Glomerular visceral epithelial cell (primary cell): ENCODE measurements at regions not wholly inside any gene's neighbourhood (a gene's known extent, or its start where the extent isn't known, plus 50 kb on each side); places are given as distances from the start of the nearest gene placed in this dataset.

ENCODE experiments used
- DNase-seq: peaks from one replicate; pipeline ENCODE4 v3.0.0-alpha.2; 2016; ENCODE audit errors: extremely low spot score

GRCh38 chr3:168157099-168157700, 61.5 kb upstream of the GOLIM4 start:
- no peak for DNase-seq

DNA sequence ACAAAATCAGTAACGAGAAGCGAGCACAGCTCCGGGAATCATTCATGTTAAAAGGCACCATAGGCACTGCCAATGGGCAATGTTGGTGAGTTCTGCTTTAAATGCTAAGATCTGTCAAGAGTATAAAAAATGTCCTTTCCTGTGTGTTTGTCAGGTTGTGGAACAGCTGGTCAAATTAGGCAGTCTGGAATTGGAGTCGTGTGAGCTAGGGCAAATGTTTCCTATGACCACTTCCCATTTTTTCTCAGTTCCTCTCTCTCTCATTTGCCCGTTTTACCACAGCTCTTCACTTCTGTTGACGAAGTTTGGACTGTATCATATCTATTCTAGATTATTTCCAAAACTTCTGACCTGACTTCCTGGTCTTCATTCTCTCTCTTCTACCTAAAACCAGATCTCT, 60.8 kb upstream of the GOLIM4 start:
- no peak for DNase-seq

DNA sequence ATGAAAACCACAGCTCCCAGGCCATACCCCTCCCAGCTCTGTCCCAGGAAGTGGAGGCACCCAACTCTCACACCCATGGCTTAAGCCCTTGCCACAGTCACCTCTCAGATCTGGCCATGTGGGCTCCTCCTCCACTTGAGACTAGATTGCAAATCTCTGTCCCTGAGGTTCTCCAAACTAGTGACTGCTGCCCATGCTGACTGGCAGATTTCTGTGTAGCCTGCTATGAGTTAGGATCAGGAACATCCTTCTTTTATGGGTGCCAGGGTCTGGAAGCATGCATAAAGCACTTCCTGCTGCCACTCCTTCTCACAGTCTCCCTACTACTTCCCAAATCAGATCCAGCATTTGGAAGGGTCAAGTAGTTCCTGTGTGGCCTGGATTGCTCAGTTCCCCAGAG, 59.6 kb upstream of the GOLIM4 start:
- DNase-seq: no peak

DNA sequence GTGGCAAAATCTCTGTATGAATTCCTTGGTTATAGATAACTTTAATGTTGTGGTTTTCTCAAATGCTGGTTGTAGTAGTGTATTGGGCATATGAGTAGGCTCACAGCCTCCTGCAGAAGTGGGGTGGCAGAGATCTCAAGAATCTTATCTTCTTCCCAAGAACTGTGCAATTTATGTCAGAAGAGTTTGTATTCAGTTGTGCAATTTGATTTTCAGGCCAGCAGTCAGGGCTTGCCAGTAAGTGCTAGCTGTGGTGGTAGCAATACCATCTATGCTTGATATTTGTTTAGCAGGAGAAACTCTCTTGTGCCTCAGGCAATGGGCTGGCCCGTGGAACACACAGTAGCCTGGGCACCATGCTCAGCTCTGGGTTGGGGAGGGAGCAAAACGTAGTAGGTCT, 58.4 kb upstream of the GOLIM4 start:
- no peak for DNase-seq

DNA sequence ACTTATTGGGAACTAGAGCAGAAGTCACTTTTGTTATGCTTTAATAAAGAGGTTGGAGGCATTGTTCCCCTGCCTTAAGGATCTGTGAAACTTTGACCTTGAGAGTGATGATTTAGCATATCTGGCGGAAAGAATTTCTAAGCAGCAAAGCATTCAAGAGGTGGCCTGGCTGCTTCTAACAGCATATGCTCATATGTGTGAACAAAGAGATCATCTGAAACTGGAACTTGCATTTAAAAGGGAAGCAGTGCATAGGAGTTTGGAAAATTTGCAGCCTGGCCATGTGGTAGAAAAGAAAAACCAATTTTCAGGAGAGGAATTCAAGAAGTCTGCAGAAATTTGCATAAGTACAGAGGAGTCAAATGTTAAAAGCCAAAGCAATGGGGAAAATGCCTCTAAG, 56.4 kb upstream of the GOLIM4 start:
- no peak for DNase-seq
